Trophoblast cell (in vitro differentiated cells and primary cell): ENCODE measurements at regions not wholly inside any gene's neighbourhood (a gene's known extent, or its start where the extent isn't known, plus 50 kb on each side); places are given as distances from the start of the nearest gene placed in this dataset.
"Not testable (repeated sequence)": the region's sequence is repeated elsewhere in the genome, so short reads cannot be mapped to it uniquely, and the experiment has no call there.

Experiments used
- DNase-seq, 2 donors: peaks; one replicate each; pipeline ENCODE4 v3.0.0-alpha.2; 2016
- H2AFZ ChIP-seq: 2 replicates; pipeline ENCODE4 v1.6.1; 2013; ENCODE audit warnings: low read length, moderate library complexity, mild to moderate bottlenecking; ENCODE audit not compliant: insufficient read depth, poor library complexity
- H2AK5ac ChIP-seq: 2 replicates; pipeline ENCODE4 v1.6.1; 2013; ENCODE audit warnings: mild to moderate bottlenecking, low read length
- H2BK120ac ChIP-seq: 2 replicates; pipeline ENCODE4 v1.6.1; 2013; ENCODE audit warnings: low read length, mild to moderate bottlenecking, moderate library complexity; ENCODE audit not compliant: insufficient read depth, poor library complexity
- H2BK12ac ChIP-seq: 2 replicates; pipeline ENCODE4 v1.6.1; 2013; ENCODE audit warnings: mild to moderate bottlenecking, low read length, moderate library complexity
- H2BK5ac ChIP-seq: 2 replicates; pipeline ENCODE4 v1.6.1; 2013; ENCODE audit warnings: low read length, low read depth, moderate library complexity, mild to moderate bottlenecking; ENCODE audit not compliant: poor library complexity
- H3K14ac ChIP-seq: 2 replicates; pipeline ENCODE4 v1.6.1; 2013; ENCODE audit warnings: mild to moderate bottlenecking, low read length
- H3K18ac ChIP-seq: 2 replicates; pipeline ENCODE4 v1.6.1; 2013; ENCODE audit warnings: mild to moderate bottlenecking, low read length
- H3K23ac ChIP-seq: 2 replicates; pipeline ENCODE4 v1.6.1; 2013; ENCODE audit warnings: low read length
- H3K27ac ChIP-seq: 2 replicates; pipeline ENCODE4 v1.5.1; 2013; ENCODE audit warnings: low read depth, mild to moderate bottlenecking, inconsistent platforms, low read length, moderate library complexity
- H3K27me3 ChIP-seq: 2 replicates; pipeline ENCODE4 v1.6.1; 2013; ENCODE audit warnings: inconsistent platforms, mild to moderate bottlenecking, low read length, moderate library complexity; ENCODE audit not compliant: insufficient read depth
- H3K36me3 ChIP-seq, 2 experiments: 1 replicate in 1 of 2; 2 replicates in 1 of 2; pipeline ENCODE4 v1.6.1; 2013; ENCODE audit warnings: low read length in 2 of 2, mild to moderate bottlenecking in 2 of 2, moderate library complexity in 1 of 2; ENCODE audit not compliant: insufficient read depth in 2 of 2, control insufficient read depth in 1 of 2
- H3K4ac ChIP-seq: 2 replicates; pipeline ENCODE4 v1.6.1; 2013; ENCODE audit warnings: low read depth, mild to moderate bottlenecking, low read length, moderate library complexity
- H3K4me1 ChIP-seq, 2 experiments: 1 replicate in 1 of 2; 2 replicates in 1 of 2; pipeline ENCODE4 v1.6.1; 2013; ENCODE audit warnings: low read length in 2 of 2, mild to moderate bottlenecking in 2 of 2, moderate library complexity in 1 of 2; ENCODE audit not compliant: insufficient read depth in 2 of 2, control insufficient read depth in 1 of 2
- H3K4me2 ChIP-seq: 2 replicates; pipeline ENCODE4 v1.6.1; 2013; ENCODE audit warnings: inconsistent platforms, mild to moderate bottlenecking, low read length, moderate library complexity
- H3K4me3 ChIP-seq: 2 replicates; pipeline ENCODE4 v1.5.1; 2013; ENCODE audit warnings: mild to moderate bottlenecking, low read depth, low read length, inconsistent platforms
- H3K79me1 ChIP-seq: one replicate; pipeline ENCODE4 v1.6.1; 2013; ENCODE audit warnings: low read length
- H3K79me2 ChIP-seq: 2 replicates; pipeline ENCODE4 v1.6.1; 2013; ENCODE audit warnings: low read length, mild to moderate bottlenecking; ENCODE audit not compliant: control insufficient read depth, insufficient read depth, poor library complexity
- H3K9ac ChIP-seq: 2 replicates; pipeline ENCODE4 v1.6.1; 2013; ENCODE audit warnings: mild to moderate bottlenecking, low read length
- H3K9me3 ChIP-seq: 2 replicates; pipeline ENCODE4 v1.6.1; 2013; ENCODE audit warnings: low read depth, mild to moderate bottlenecking, control low read depth, inconsistent platforms, low read length; ENCODE audit not compliant: insufficient read depth
- H4K12ac ChIP-seq: 2 replicates; pipeline ENCODE4 v1.6.1; 2013; ENCODE audit warnings: low read depth, mild to moderate bottlenecking, low read length, moderate library complexity
- H4K8ac ChIP-seq: 2 replicates; pipeline ENCODE4 v1.6.1; 2013; ENCODE audit warnings: low read depth, mild to moderate bottlenecking, low read length, moderate library complexity
- H4K91ac ChIP-seq: one replicate; pipeline ENCODE4 v1.6.1; 2013; ENCODE audit warnings: low read depth, mild to moderate bottlenecking, low read length, moderate library complexity
- WGBS: extraction: QIAGEN DNeasy Blood & Tissue Kit; methylation state at CpG from one replicate; pipeline ENCODE4 v1.1.7; 2013; ENCODE audit warnings: missing lambda C conversion rate; ENCODE audit not compliant: insufficient read length, insufficient coverage; ENCODE audit errors: extremely low coverage; 5-methylcytosine and 5-hydroxymethylcytosine counted together

DNA sequence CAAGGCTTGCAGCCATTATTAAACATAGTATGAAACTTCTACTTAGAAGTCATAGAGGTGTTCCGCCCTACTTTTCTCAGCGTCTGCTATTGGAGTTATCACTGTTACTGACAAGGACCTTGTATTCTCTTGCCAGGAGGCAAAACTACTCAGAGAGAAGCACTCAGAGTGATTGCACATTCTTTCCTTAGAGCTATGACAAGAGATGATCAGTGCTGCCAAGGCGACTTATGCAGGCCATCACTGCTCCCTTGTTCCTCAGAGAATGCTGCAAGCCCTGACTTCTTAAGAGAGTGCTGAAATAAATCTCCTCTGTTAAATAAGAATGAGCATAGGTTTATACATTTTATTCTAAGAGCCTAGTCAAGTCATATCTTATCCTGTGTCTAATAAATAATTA is 534.6 kb upstream of the PHF14 start:
- Histone ChIP-seq H3K79me2 (no peaks in the 10 kb centered on the region), H3K4me1 (no peaks in the 10 kb centered on the region), H3K9ac (no peak overlapping the region), H3K4me2 (no peak overlapping the region), H2BK12ac (no peak overlapping the region), H3K4me3 (no peak overlapping the region), H4K12ac (no peak overlapping the region), H2AK5ac (no peak overlapping the region), H3K14ac (no peak overlapping the region), H4K91ac (no peak overlapping the region), H3K36me3 (no peaks in the 10 kb centered on the region), H3K9me3 (no peaks in the 10 kb centered on the region), H2BK5ac (no peak overlapping the region), H2AFZ (no peak overlapping the region), H3K23ac (no peak overlapping the region), H3K27me3 (no peaks in the 10 kb centered on the region), H3K18ac (no peak overlapping the region), H2BK120ac (no peak overlapping the region), H3K27ac (no peak overlapping the region), H4K8ac (no peak overlapping the region), H3K79me1 (no peaks in the 10 kb centered on the region), H3K4ac (no peak overlapping the region)
- no CpG with 5 or more reads among the region's 3 CpGs for WGBS
- no peak for DNase-seq

DNA sequence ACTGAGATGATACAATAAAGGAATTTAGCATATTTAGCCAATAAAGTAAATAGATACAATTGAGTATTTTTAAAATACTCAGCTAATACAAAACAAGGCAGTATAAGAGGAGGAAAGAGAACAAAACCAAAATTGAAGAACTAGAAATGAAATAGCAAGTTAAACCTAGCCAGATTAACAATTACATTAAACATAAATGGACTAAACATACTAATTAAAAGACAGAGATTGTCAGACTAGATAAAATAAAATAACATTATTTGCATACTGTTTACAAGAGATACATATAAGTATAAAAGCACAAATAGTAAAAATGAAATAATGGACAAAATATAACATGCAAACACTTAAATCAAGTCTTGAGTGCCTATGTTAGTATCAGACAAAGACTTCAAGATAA is 517.7 kb upstream of the PHF14 start:
- H3K4me1 ChIP-seq, result no peaks in the 10 kb centered on the region
- H3K18ac ChIP-seq, result no peak overlapping the region
- H3K27ac ChIP-seq, result no peak overlapping the region
- no peak overlapping the region for H3K14ac ChIP-seq
- no peaks in the 10 kb centered on the region for H3K36me3 ChIP-seq
- H2BK12ac ChIP-seq, result no peak overlapping the region
- H3K79me1 ChIP-seq, result no peaks in the 10 kb centered on the region
- H4K91ac ChIP-seq, result no peak overlapping the region
- H2BK120ac ChIP-seq, result no peak overlapping the region
- no peaks in the 10 kb centered on the region for H3K9me3 ChIP-seq
- H4K8ac ChIP-seq, result no peak overlapping the region
- H3K23ac ChIP-seq, result no peak overlapping the region
- no peak overlapping the region for H3K4me2 ChIP-seq
- H3K27me3 ChIP-seq, result no peaks in the 10 kb centered on the region
- no peaks in the 10 kb centered on the region for H3K79me2 ChIP-seq
- H2AK5ac ChIP-seq, result no peak overlapping the region
- H4K12ac ChIP-seq, result no peak overlapping the region
- H3K4ac ChIP-seq, result no peak overlapping the region
- no peak overlapping the region for H3K4me3 ChIP-seq
- H2BK5ac ChIP-seq, result no peak overlapping the region
- H3K9ac ChIP-seq, result no peak overlapping the region
- H2AFZ ChIP-seq, result no peak overlapping the region
- no peak for DNase-seq

DNA sequence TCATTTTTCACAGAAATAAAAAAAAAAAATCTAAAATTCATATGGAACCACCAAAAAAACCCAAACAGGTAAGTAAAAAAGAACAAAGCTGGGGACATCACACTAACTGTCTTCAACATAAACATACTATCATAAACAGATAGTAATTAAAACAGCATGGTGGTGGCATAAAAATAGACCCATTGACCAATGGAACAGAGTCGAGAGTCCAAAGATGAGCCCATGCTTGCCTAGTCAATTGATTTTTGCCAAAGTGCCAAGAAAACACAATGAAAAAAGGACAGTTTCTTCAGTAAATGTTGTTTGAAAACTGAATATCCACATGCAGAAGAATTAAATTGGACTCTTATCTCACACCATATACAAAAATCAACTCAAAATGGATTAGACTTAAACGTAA is 513.2 kb upstream of the PHF14 start:
- Histone ChIP-seq H2AK5ac (no peak overlapping the region), H3K4me2 (no peak overlapping the region), H3K9ac (no peak overlapping the region), H3K4me1 (no peaks in the 10 kb centered on the region), H3K14ac (no peak overlapping the region), H4K12ac (no peak overlapping the region), H2BK5ac (no peak overlapping the region), H3K27ac (no peak overlapping the region), H4K8ac (no peak overlapping the region), H2BK120ac (no peak overlapping the region), H3K27me3 (no peaks in the 10 kb centered on the region), H3K9me3 (no peaks in the 10 kb centered on the region), H3K79me1 (no peaks in the 10 kb centered on the region), H4K91ac (no peak overlapping the region), H3K79me2 (no peaks in the 10 kb centered on the region), H3K36me3 (no peaks in the 10 kb centered on the region), H3K18ac (no peak overlapping the region), H2BK12ac (no peak overlapping the region), H3K4me3 (no peak overlapping the region), H3K4ac (no peak overlapping the region), H2AFZ (no peak overlapping the region), H3K23ac (no peak overlapping the region)
- no CpG with 5 or more reads among the region's 2 CpGs for WGBS
- no peak for DNase-seq

DNA sequence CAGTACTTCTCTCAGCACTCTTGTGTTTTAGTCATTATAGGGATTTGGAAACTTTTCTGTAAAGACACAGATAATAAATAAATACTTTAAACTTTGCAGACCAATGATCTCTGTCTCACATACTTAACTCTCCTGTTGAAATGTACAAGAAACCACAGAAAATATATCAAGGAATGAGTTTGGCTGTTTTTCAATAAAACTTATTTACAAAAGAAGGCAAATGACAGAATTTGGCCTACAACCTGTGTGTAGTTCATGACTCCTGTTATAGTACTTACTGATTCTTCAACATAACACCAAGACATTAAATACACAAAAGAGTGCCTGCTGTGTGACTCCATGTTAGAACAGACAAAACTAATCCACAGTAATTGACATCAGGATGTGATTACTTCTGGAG is 510.0 kb upstream of the PHF14 start:
- Histone ChIP-seq H3K79me2 (no peaks in the 10 kb centered on the region), H3K23ac (no peak overlapping the region), H3K27ac (no peak overlapping the region), H2BK120ac (no peak overlapping the region), H2BK5ac (no peak overlapping the region), H3K4me2 (no peak overlapping the region), H3K18ac (no peak overlapping the region), H4K91ac (no peak overlapping the region), H2AFZ (no peak overlapping the region), H3K4me3 (no peak overlapping the region), H3K27me3 (no peaks in the 10 kb centered on the region), H4K8ac (no peak overlapping the region), H3K9me3 (no peaks in the 10 kb centered on the region), H3K4ac (no peak overlapping the region), H2BK12ac (no peak overlapping the region), H3K36me3 (no peaks in the 10 kb centered on the region), H3K14ac (no peak overlapping the region), H2AK5ac (no peak overlapping the region), H3K79me1 (no peaks in the 10 kb centered on the region), H3K4me1 (no peaks in the 10 kb centered on the region), H4K12ac (no peak overlapping the region), H3K9ac (no peak overlapping the region)
- no peak for DNase-seq

DNA sequence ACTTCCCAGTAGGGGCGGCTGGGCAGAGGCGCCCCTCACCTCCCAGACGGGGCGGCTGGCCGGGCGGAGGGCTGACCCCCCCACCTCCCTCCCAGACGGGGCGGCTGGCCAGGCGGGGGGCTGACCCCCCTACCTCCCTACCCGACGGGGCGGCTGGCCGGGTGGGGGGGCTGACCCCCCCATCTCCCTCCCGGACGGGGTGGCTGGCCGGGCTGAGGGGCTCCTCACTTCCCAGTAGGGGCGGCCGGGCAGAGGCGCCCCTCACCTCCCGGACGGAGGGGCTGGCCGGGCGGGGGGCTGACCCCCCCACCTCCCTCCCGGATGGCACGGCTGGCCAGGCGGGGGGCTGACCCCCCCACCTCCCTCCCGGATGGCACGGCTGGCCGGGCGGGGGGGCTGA is 508.1 kb upstream of the PHF14 start:
- not testable (repeated sequence) for H3K4me3 ChIP-seq, H2BK12ac ChIP-seq, H3K36me3 ChIP-seq, H3K9ac ChIP-seq, H3K4me1 ChIP-seq, H3K79me2 ChIP-seq, H2BK5ac ChIP-seq, H3K27me3 ChIP-seq, H3K4ac ChIP-seq, H3K79me1 ChIP-seq, H3K14ac ChIP-seq, H4K12ac ChIP-seq, H2AK5ac ChIP-seq, H3K18ac ChIP-seq, H4K8ac ChIP-seq, H3K27ac ChIP-seq, H3K4me2 ChIP-seq, H3K9me3 ChIP-seq, H3K23ac ChIP-seq, H2AFZ ChIP-seq, DNase-seq, H4K91ac ChIP-seq, H2BK120ac ChIP-seq
- WGBS, result no CpG with 5 or more reads among the region's 30 CpGs
